RKO (cell line): ENCODE measurements at regions not wholly inside any gene's neighbourhood (a gene's known extent, or its start where the extent isn't known, plus 50 kb on each side); places are given as distances from the start of the nearest gene placed in this dataset.
"Not testable (repeated sequence)": the region's sequence is repeated elsewhere in the genome, so short reads cannot be mapped to it uniquely, and the experiment has no call there.

Experiments
- DNase-seq: peaks from one replicate; pipeline ENCODE4 v3.0.0-alpha.2; 2016; ENCODE audit warnings: low spot score

GRCh38 chr2:187206071-187206470 is 242.0 kb downstream of the CALCRL start:
- no peak for DNase-seq

DNA sequence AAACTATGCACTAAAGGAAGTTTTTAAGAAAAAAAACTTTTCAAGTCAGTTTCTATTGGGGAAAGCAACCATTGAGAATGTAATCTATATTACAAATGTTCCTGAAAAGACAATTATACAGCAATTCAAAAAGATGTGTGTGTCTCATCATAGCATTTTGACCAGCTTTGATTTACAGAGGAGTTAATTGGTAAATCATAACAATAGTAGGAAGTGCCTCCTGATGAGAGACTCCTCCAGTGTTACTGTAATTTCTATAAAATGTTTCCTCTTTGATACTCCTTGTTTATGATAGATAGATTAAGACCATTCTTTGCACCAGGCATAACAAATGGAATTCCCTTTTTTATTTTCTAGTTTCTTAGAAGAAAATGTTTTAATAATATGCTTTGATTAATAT is 249.9 kb downstream of the CALCRL start:
- no peak for DNase-seq

- DNase-seq = no peak
Observed at GRCh38 chr2:187194049-187194448, 254.0 kb downstream of the CALCRL start.

DNA sequence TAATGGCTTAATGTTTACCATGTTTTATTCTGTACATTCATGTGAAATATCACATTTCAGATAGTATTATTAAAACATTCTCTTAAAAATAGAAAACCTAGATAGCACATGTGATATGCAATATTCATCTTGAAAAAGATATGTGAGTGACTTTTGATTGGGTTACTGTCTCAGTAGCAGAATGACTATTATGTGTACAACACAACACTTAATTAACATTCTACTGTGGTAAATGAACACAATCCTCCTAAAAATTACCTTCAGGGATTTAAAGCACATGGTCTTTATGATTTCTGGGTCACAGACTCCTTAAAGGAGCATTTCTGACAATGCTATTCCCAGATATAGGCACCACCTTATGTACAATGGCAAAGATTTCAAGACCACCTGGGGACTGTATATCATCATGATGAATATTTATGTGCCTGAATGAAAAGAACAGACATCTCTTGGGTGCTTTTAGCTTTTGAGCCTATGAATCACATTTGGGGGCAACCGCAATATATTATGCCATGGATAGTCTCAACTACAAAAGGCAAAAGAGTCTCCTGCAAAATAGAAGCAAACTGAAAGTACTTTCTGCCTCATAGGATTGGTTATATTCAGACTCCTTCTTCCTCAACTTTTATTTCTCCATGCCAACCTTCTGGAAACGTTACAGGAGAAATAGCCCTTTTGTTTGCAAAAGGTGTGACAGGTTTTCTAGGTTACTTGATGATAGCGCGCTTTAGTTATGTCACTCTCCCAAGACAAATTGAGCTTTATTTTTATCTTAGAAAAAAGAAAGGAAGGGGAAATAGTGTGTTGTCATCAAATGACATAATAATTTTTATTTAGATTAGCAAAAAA is 259.0 kb downstream of the CALCRL start:
- no peak for DNase-seq

DNA sequence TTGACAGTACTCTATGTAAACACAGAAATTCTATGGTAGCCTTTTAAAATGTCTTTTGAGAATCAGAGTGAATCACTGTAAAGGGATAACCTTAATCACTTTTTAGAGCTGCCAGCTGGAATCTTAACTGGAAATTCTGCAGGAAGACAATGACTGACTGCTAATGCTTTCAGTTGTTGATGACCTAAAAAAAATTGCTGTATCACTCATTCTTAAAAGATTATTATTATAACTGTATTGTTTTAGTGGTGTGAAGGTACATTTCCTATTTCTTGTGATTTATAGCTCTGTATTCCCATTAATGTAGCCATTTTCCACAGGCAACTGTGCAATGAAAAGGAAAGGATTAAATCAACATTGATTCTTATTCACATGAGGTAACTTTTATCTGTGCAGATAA is 260.5 kb downstream of the CALCRL start:
- DNase-seq = no peak

DNA sequence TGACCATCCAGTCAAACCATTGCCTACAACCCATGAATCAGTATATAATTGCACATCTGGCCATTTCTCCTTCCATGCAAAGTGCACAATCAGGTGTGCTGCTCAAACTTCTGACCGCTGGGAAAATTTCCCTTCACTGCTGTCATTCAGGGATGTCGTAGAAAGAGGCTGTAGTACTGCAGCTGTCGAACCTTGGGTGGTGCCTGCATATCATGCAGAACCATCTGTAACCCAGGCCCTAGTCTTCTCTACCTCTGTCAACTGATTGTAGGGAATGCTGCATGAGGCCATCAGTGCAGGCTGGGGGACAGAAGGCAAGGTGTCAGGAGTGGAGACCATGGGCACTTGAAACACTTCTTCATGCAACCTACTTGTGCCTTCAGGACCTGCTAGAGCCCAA is 267.5 kb downstream of the CALCRL start:
- no peak for DNase-seq

GRCh38 chr2:187178876-187179275 is 269.2 kb downstream of the CALCRL start:
- DNase-seq = not testable (repeated sequence)

DNA sequence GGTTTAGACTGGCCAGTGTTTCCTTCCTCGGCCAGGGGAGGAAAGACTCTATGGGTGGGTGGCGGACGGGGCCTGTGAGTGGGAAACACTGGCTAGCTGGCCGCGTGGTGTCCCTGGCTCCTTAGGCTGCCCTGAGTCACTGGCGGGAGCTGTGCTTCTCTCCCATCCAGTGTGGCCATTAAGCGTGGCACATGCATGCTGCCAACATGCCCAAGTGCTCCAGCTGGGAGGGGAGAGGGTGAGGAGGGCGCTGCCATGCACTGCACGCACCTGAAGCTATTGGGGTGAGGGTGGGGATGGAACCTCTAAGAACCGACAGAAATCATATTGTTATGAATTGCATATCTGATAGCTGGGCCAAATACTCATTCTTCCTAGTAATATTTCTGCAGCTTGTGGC is 270.8 kb downstream of the CALCRL start:
- DNase-seq = no peak

GRCh38 chr2:187174582-187174981 is 273.5 kb downstream of the CALCRL start:
- no peak for DNase-seq

DNA sequence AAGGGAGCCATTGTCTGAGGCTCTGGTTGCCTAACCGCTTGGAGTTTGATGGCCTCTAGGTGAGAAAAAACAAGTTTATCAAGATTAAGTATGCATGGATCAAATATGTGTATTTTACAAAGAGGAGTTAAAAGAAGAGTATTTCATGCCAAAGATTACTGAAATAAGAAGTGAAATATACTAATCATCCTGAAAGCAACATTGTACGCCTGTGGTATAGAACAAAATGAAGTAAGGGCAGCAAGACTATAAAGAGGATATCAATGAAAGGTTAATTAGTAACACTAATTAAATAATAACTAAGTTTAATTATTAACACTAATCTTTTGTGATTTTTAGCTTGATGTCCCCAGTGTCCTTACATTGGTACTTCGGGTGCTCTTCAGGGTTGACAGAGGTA is 276.7 kb downstream of the CALCRL start:
- DNase-seq = no peak

GRCh38 chr2:187169864-187170263 is 278.2 kb downstream of the CALCRL start:
- DNase-seq = no peak

- DNase-seq = no peak
Observed at GRCh38 chr2:187168720-187169713, 279.0 kb downstream of the CALCRL start.

- no peak for DNase-seq
Observed at GRCh38 chr2:187167491-187167890, 280.6 kb downstream of the CALCRL start.

DNA sequence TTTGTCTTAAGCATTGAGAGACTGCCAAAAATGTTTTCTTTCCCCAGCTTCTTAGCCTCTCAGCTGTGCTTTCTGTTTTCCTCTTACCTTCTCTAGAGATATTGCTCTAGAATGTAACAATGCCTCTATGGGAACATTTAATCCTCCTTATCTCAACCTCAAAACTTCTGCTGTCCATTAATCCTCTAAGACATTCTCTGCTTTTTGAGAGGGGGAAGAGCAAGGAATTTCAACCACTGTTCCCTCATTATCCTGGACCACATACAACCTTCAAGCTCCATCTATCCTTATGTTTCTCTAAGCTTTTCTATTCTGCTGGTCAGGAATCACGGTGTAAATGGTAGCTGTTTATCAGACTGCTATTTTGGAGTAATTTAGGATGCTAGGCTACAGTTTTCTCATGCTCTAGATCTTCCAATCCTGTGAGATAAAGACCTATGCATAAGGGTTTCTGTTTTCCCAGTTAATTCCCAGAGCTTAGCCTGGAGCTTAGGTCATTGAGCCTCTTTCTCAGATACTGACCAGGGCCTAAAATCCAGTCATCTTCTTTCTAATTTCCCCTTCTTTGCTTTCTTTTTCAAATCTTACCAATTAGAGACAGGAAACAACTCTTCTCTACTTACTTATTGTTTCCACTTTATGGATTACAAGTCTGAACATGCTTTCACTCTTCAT is 282.0 kb downstream of the CALCRL start:
- no peak for DNase-seq

GRCh38 chr2:187158452-187158851 is 289.6 kb downstream of the CALCRL start:
- DNase-seq = no peak

DNA sequence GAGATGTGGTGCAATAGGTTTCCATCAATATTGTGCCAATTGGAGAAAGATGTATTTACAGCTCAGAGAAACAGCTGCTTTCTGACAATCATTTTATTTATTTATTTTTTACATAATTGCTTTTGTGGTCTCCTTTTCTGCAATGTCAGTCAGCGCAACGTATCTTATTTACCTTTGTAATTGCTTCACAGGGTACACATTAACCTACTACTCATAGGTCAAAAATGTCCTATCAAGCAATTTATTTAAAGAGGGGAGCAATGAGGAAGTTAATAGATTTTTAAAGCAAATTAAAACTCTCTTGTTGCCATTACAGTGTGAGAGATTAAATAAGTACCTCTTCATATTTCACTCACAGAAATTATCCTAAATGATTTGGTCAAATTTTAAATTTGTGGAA is 291.0 kb downstream of the CALCRL start:
- DNase-seq = no peak

DNA sequence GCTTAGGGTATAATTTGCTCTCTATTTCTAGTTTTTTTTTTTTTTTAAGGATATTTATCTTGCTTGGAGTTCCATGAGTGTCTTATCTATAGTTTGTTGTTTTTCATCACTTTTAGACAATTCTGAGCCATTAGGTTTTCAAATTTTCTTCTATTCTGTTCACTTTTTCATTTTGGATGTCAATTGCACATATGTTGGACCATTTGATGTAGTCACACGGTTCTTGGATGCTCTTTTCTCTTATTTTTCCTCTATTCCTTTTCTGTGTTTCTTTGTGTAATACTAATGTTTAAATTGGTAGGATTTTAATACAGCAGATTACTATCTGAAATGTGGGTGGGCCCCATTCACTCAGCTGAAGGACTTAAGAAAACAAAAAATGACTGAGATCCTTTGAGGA is 292.6 kb downstream of the CALCRL start:
- DNase-seq = no peak

GRCh38 chr2:187150670-187151069 is 297.4 kb downstream of the CALCRL start:
- peak; percentile 20 for DNase-seq

- DNase-seq = no peak
Observed at GRCh38 chr2:187148059-187148714, 299.2 kb upstream of the ZSWIM2 start.

DNA sequence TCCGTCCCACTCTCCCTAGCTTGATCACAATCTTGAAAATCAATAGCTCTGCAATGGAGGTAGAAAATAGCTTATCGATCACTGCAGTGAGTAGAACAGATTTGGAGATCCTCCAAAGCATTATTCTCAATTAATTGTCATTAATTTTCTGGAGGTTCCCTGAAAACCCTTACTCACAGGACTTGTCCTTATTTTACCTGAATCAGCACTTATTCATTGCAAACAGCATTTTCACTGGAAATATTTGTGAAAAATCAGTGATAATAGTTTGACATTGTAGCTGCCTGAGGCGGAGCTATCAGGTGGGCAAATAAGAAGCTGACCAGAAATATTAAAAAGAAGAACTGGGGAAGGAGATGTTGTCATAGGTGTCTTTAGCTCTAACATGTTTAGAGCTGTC is 294.6 kb upstream of the ZSWIM2 start:
- no peak for DNase-seq

GRCh38 chr2:187139469-187139868 is 290.5 kb upstream of the ZSWIM2 start:
- no peak for DNase-seq

GRCh38 chr2:187138265-187138664 is 289.3 kb upstream of the ZSWIM2 start:
- peak; percentile 68 for DNase-seq
